Keratinocyte (primary cell): ENCODE measurements at regions not wholly inside any gene's neighbourhood (a gene's known extent, or its start where the extent isn't known, plus 50 kb on each side); places are given as distances from the start of the nearest gene placed in this dataset.

Experiments used
- DNase-seq: peaks from one replicate; pipeline ENCODE4 v3.0.0-alpha.2; 2011; ENCODE audit warnings: low read depth, missing footprints, low spot score
- FAIRE-seq: peaks from 2 replicates; lab custom pipeline; 2011; peaks lifted over from hg19 to GRCh38; lab: Jason Lieb, UNC
- H2AFZ ChIP-seq: 2 replicates; pipeline ENCODE4 v1.6.0; 2012; ENCODE audit warnings: low read length, control low read depth, inconsistent platforms; ENCODE audit not compliant: control insufficient read depth
- H3K27ac ChIP-seq: 2 replicates; pipeline ENCODE4 v1.5.1; 2011; ENCODE audit warnings: low read length; ENCODE audit not compliant: control insufficient read depth, insufficient read depth
- H3K27me3 ChIP-seq: 3 replicates; pipeline ENCODE4 v1.6.0; 2011; ENCODE audit warnings: low read length; ENCODE audit not compliant: control insufficient read depth, insufficient read depth; ENCODE audit errors: extremely low read depth
- H3K36me3 ChIP-seq, 2 experiments: 2 replicates in 1 of 2; 3 replicates in 1 of 2; pipeline ENCODE4 v1.5.1; 2011; ENCODE audit warnings: low read length in 2 of 2, mild to moderate bottlenecking in 1 of 2; ENCODE audit not compliant: control insufficient read depth in 2 of 2, insufficient read depth in 2 of 2; ENCODE audit errors: extremely low read depth in 1 of 2
- H3K4me1 ChIP-seq: 3 replicates; pipeline ENCODE4 v1.5.1; 2011; ENCODE audit warnings: low read length; ENCODE audit not compliant: control insufficient read depth, insufficient read depth; ENCODE audit errors: extremely low read depth
- H3K4me2 ChIP-seq: 3 replicates; pipeline ENCODE4 v1.6.0; 2011; ENCODE audit warnings: low read depth, low read length; ENCODE audit not compliant: control insufficient read depth, insufficient read depth; ENCODE audit errors: extremely low read depth
- H3K4me3 ChIP-seq, 3 experiments: fragments of 200-600 bp in 1 of 3; sonication (generic) in 1 of 3; 2 replicates in 2 of 3; 3 replicates in 1 of 3; pipeline ENCODE4 v1.5.1; 2011 to 2016; ENCODE audit warnings: low read length in 3 of 3, mild to moderate bottlenecking in 3 of 3, control low read depth in 2 of 3, inconsistent platforms in 1 of 3, low read depth in 1 of 3, mixed read lengths in 1 of 3, mixed run types in 1 of 3, moderate library complexity in 1 of 3; ENCODE audit not compliant: control insufficient read depth in 2 of 3, insufficient read depth in 2 of 3; ENCODE audit errors: extremely low read depth in 1 of 3
- H3K79me2 ChIP-seq: 2 replicates; pipeline ENCODE4 v1.6.0; 2012; ENCODE audit warnings: low read length; ENCODE audit not compliant: control insufficient read depth, insufficient read depth
- H3K9ac ChIP-seq: 3 replicates; pipeline ENCODE4 v1.6.0; 2011; ENCODE audit warnings: low read length; ENCODE audit not compliant: control insufficient read depth, insufficient read depth; ENCODE audit errors: extremely low read depth
- H3K9me1 ChIP-seq: 3 replicates; pipeline ENCODE4 v1.6.0; 2011; ENCODE audit warnings: low read length; ENCODE audit not compliant: control insufficient read depth, insufficient read depth; ENCODE audit errors: extremely low read depth
- H3K9me3 ChIP-seq: 2 replicates; pipeline ENCODE4 v1.5.1; 2012; ENCODE audit warnings: low read depth, low read length; ENCODE audit not compliant: control insufficient read depth
- H4K20me1 ChIP-seq: 3 replicates; pipeline ENCODE4 v1.6.0; 2011; ENCODE audit warnings: low read length; ENCODE audit not compliant: control insufficient read depth, insufficient read depth; ENCODE audit errors: extremely low read depth
- EZH2 ChIP-seq: IDR thresholded peaks from one replicate; pipeline ENCODE4 v1.6.1; 2012; ENCODE audit warnings: inconsistent platforms, mild to moderate bottlenecking, low read length, moderate library complexity
- dilution Hi-C: fragments of 300-500 bp; cut with MboI; formaldehyde crosslinking; loops from one replicate; pipeline ENCODE4 v1.7.0; 2020; ENCODE audit warnings: low sequenced_read_pairs; ENCODE audit not compliant: extremely low pct_ligation_motif_present
- TF ChIP-seq, protein P1 (sequence below), 3 experiments: IDR thresholded peaks in 1 of 3; conservative IDR thresholded peaks in 1 of 3; optimal IDR thresholded peaks in 1 of 3; 2 replicates in 2 of 3; 3 replicates in 1 of 3; pipeline versions ENCODE3 to v1.5.1; 2011; ENCODE audit warnings: low read length in 3 of 3, mild to moderate bottlenecking in 3 of 3, moderate library complexity in 2 of 3, control low read depth in 1 of 3, inconsistent platforms in 1 of 3; ENCODE audit not compliant: insufficient read depth in 2 of 3; ENCODE audit errors: extremely low read depth in 1 of 3

DNA sequence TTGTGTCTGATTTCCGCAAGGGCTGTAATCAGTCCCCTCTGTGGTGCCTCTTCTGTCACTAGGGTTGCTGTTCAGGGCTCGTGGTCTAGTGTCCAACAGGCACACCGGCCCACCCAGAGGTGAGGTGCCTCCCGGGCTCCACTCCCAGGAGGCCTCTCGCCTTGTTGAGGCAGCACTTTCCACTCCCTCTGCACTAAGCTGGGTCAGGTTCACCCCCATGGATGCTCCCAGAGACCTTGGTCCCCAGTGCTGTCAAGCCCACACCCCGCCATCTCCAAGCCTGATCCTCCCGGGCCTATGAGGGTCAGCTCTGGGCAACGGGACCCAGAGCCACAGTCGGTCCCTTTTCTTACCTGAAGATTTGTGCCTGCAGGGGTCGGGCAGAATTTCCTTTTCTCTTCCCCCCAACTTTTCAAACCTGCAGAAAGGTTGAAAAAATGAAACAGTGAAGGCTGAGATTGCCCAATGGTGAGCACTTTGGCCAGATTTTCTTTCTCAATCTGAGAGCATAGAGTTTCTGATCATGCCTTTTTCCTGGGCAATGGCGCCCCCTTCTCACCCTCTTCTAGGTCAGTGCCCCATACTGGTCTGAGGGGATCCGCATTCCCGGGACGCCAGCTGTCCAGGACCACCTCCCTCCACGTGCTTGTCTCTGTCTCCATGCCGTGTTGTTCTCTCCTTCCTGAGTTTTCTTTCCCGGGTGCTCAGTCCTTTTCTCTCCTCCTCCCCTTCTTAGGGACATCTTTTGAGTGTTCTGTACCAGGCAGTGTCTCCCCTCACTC, 148.0 kb downstream of the ASB1 start:
- Histone ChIP-seq H3K9ac (no peak overlapping the region), H3K36me3 (no peaks in the 10 kb centered on the region), H4K20me1 (no peaks in the 10 kb centered on the region), H3K4me2 (no peak overlapping the region), H3K9me3 (no peaks in the 10 kb centered on the region), H3K27ac (no peak overlapping the region), H3K4me1 (no peaks in the 10 kb centered on the region), H3K27me3 (peaks cover 10% of the 10 kb centered on the region), H2AFZ (no peak overlapping the region), H3K79me2 (no peaks in the 10 kb centered on the region), H3K9me1 (no peaks in the 10 kb centered on the region), H3K4me3 (no peak overlapping the region)
- TF ChIP-seq, protein P1, sequence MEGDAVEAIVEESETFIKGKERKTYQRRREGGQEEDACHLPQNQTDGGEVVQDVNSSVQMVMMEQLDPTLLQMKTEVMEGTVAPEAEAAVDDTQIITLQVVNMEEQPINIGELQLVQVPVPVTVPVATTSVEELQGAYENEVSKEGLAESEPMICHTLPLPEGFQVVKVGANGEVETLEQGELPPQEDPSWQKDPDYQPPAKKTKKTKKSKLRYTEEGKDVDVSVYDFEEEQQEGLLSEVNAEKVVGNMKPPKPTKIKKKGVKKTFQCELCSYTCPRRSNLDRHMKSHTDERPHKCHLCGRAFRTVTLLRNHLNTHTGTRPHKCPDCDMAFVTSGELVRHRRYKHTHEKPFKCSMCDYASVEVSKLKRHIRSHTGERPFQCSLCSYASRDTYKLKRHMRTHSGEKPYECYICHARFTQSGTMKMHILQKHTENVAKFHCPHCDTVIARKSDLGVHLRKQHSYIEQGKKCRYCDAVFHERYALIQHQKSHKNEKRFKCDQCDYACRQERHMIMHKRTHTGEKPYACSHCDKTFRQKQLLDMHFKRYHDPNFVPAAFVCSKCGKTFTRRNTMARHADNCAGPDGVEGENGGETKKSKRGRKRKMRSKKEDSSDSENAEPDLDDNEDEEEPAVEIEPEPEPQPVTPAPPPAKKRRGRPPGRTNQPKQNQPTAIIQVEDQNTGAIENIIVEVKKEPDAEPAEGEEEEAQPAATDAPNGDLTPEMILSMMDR (optimal IDR thresholded peaks at IDR 0.05 in 1 of 3, IDR thresholded peaks at IDR 0.05 in 1 of 3, conservative IDR thresholded peaks at IDR 0.05 in 1 of 3; ENCODE audit: extremely low read depth in 1 of 3, insufficient read depth in 2 of 3, low read length in 3 of 3), result no peak
- TF ChIP-seq EZH2, result no peak
- dilution Hi-C loops, result no loop called here
- DNase-seq (no peak), FAIRE-seq (no peak)

DNA sequence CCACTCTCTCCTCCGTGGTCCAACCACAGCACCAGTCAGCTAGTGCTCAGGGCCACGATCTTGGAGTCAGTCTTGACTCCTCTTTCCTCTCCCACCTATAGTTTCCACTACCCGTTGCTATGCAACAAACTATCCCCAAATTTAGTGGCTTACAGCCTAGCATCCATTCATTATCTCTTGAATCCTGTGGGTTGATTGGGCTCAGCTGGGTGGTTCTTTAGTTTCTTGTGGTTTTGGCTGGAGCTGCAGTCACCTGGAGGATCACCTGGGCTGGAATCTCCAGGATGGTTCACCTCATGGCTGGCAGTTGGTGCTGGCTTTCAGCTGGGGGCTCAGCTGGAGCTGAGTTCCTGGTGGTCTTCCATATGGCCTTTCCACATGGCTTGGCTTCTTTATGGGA, 149.9 kb downstream of the ASB1 start:
- Histone ChIP-seq H3K27me3 (peaks cover 11% of the 10 kb centered on the region), H3K9me3 (no peaks in the 10 kb centered on the region), H4K20me1 (no peaks in the 10 kb centered on the region), H3K4me2 (no peak overlapping the region), H3K27ac (no peak overlapping the region), H3K9ac (no peak overlapping the region), H2AFZ (no peak overlapping the region), H3K4me3 (no peak overlapping the region), H3K79me2 (no peaks in the 10 kb centered on the region), H3K4me1 (no peaks in the 10 kb centered on the region), H3K9me1 (no peaks in the 10 kb centered on the region), H3K36me3 (no peaks in the 10 kb centered on the region)
- dilution Hi-C loops, result no loop called here
- DNase-seq, result no peak
- TF ChIP-seq, protein P1 (optimal IDR thresholded peaks at IDR 0.05 in 1 of 3, IDR thresholded peaks at IDR 0.05 in 1 of 3, conservative IDR thresholded peaks at IDR 0.05 in 1 of 3; ENCODE audit: extremely low read depth in 1 of 3, insufficient read depth in 2 of 3, low read length in 3 of 3), result no peak
- TF ChIP-seq EZH2, result no peak
- no peak for FAIRE-seq
